DOHH2 (cell line): ENCODE measurements at regions not wholly inside any gene's neighbourhood (a gene's known extent, or its start where the extent isn't known, plus 50 kb on each side); places are given as distances from the start of the nearest gene placed in this dataset.

Experiments
- CTCF ChIP-seq: fragments of 200-600 bp; sonication (generic); IDR thresholded peaks from one replicate; pipeline ENCODE4 v1.5.1; 2014; ENCODE audit warnings: antibody characterized with exemption, mild to moderate bottlenecking, low read depth, low read length; ENCODE audit not compliant: poor library complexity, severe bottlenecking
- EZH2phosphoT487 ChIP-seq: fragments of 200-600 bp; sonication (generic); IDR thresholded peaks from 2 replicates; pipeline ENCODE4 v1.6.1; 2017; ENCODE audit warnings: borderline replicate concordance, mild to moderate bottlenecking, antibody characterized with exemption, low read length, moderate library complexity, mixed read lengths

- no peak for TF ChIP-seq CTCF
- no peak for TF ChIP-seq EZH2phosphoT487
Observed at GRCh38 chr3:102691507-102691906, 256.7 kb downstream of the ZPLD1 start.
